ENCODE measurements at regions not wholly inside any gene's neighbourhood (a gene's known extent, or its start where the extent isn't known, plus 50 kb on each side); places are given as distances from the start of the nearest gene placed in this dataset.

- TF ChIP-seq EZH2phosphoT487 (IDR thresholded peaks at IDR 0.05; ENCODE audit: insufficient read depth, low read depth) (no peak), EZH2 (IDR thresholded peaks at IDR 0.05; ENCODE audit: insufficient read depth, poor library complexity, severe bottlenecking) (no peak)
These were observed 662.5 kb downstream of the LUZP2 start for GRCh38 chr11:25159341-25159740.

Measured in GM23248 (cell line).